Activated CD4-positive, alpha-beta memory T cell treated with anti-CD3 and anti-CD28 coated beads for 36 hours (primary cell): ENCODE measurements at regions not wholly inside any gene's neighbourhood (a gene's known extent, or its start where the extent isn't known, plus 50 kb on each side); places are given as distances from the start of the nearest gene placed in this dataset.
A peak's percentile ranks its signal among the peaks of the same experiment; 100 is the strongest.

ENCODE experiments used
- CTCF ChIA-PET: fragments of 350-600 bp; sonication (Branson Sonifier 250); formaldehyde crosslinking; loops from one replicate; lab custom pipeline; 2021; ENCODE audit warnings: antibody characterized with exemption, inconsistent platforms; lab: Charles Lee
- POLR2A ChIA-PET: fragments of 350-600 bp; sonication (Branson Sonifier 250); formaldehyde crosslinking; loops from one replicate; lab custom pipeline; 2021; ENCODE audit warnings: antibody characterized with exemption; lab: Charles Lee
- DNase-seq: peaks from one replicate; pipeline ENCODE4 v3.0.0-alpha.2; 2020
- H3K27ac Mint-ChIP-seq: one replicate; pipeline ENCODE4 v1.8.0; 2021; ENCODE audit warnings: mixed read lengths
- H3K27me3 Mint-ChIP-seq: one replicate; pipeline ENCODE4 v1.8.0; 2021; ENCODE audit warnings: mixed read lengths
- H3K36me3 Mint-ChIP-seq: one replicate; pipeline ENCODE4 v1.8.0; 2021; ENCODE audit warnings: mixed read lengths
- H3K4me1 Mint-ChIP-seq: one replicate; pipeline ENCODE4 v1.8.0; 2021; ENCODE audit warnings: low read depth, mixed read lengths
- H3K4me3 Mint-ChIP-seq: one replicate; pipeline ENCODE4 v1.8.0; 2021; ENCODE audit warnings: mild to moderate bottlenecking, mixed read lengths
- H3K9me3 Mint-ChIP-seq: one replicate; pipeline ENCODE4 v1.8.0; 2021; ENCODE audit warnings: mixed read lengths
- intact Hi-C: fragments of 100-400 bp; cut with micrococcal nuclease; formaldehyde crosslinking; loops from one replicate; pipeline ENCODE4 v1.15.1; 2023

DNA sequence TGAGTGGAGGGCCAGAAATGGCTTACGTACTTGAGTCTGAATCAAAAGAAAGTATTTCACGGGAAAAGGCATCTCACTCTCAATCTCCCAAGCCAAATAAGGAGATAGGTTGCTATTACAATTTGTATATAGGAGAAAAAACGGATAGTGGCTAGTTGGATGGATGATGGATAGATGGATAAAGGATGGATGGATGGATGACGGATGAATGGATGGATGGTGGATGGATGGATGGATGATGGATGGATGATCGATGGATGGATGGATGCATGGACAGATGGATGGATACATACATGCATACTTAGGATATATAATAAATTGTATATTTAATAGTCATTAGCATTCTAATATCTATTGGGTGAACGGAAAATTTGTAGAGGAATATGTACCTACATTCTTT lies 82.2 kb upstream of the NRP1 start:
- Mint-ChIP-seq H3K4me1 (peaks cover 2% of the 10 kb centered on the region), H3K27ac (no peak overlapping the region)
- intact Hi-C loops: loop anchor here (1.0 to 10.0 kb wide), 2 partner anchors 51 to 82 kb away; partner anchors contain the start of gene NRP1

DNA sequence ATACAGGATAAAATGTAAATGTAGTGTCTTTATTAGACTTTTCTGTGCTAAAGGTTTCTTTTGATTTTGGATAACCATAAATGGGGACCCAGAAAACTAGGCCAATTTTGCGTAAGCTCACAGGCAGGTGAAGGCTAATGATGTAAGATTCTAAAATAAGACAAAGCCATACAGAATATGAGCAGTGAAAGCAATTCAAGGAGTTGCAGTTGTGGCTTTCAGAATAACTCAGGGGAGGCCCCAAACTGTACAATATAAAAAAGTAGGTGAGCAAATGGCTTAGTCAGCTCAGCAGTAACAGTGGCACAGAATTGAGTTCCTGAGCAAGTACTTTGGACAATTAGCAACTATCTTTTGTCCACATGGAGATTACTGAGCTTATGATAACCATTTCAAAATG lies 81.7 kb upstream of the NRP1 start:
- intact Hi-C loops: loop anchor here (1.0 to 10.0 kb wide), 2 partner anchors 51 to 81 kb away; partner anchors contain the start of gene NRP1
- Mint-ChIP-seq H3K4me1 (peaks cover 2% of the 10 kb centered on the region), H3K9me3 (no peaks in the 10 kb centered on the region), H3K27ac (no peak overlapping the region), H3K4me3 (no peak overlapping the region), H3K27me3 (peaks cover 42% of the 10 kb centered on the region), H3K36me3 (no peaks in the 10 kb centered on the region)
- ChIA-PET POLR2A (no interaction called here), CTCF (no interaction called here)
- DNase-seq: no peak

More for the DNA sequence above, 82.2 kb upstream of the NRP1 start:
- POLR2A ChIA-PET: no interaction called here
- H3K4me3 Mint-ChIP-seq: no peak overlapping the region
- CTCF ChIA-PET: no interaction called here
- H3K36me3 Mint-ChIP-seq: no peaks in the 10 kb centered on the region
- no peak for DNase-seq
- H3K9me3 Mint-ChIP-seq: no peaks in the 10 kb centered on the region
- peaks cover 40% of the 10 kb centered on the region for H3K27me3 Mint-ChIP-seq

DNA sequence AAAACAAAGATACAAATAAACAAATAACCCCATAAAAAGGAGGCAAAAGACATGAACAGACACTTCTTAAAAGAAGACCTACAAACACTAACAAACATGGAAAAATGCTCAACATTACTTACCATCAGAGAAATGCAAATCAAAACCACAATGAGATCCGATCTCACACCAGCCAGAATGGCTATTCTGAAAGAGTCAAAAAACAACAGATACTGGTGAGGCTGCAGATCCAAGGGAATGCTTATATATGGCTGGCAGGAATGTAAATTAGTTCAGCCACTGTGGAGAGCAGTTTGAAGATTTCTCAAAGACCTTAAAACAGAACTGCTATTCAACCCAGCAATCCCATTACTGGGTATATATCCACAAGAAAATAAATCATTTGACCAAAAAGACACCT lies 80.4 kb upstream of the NRP1 start:
- peaks cover 2% of the 10 kb centered on the region for H3K4me1 Mint-ChIP-seq
- intact Hi-C loops: loop anchor here (10.0 kb wide), 1 partner anchor 80 kb away; the partner anchor contains the start of gene NRP1
- no peak for DNase-seq
- H3K9me3 Mint-ChIP-seq: no peaks in the 10 kb centered on the region
- H3K27ac Mint-ChIP-seq: no peak overlapping the region
- CTCF ChIA-PET: no interaction called here
- H3K36me3 Mint-ChIP-seq: no peaks in the 10 kb centered on the region
- no peak overlapping the region for H3K4me3 Mint-ChIP-seq
- POLR2A ChIA-PET: no interaction called here
- H3K27me3 Mint-ChIP-seq: peaks cover 45% of the 10 kb centered on the region

DNA sequence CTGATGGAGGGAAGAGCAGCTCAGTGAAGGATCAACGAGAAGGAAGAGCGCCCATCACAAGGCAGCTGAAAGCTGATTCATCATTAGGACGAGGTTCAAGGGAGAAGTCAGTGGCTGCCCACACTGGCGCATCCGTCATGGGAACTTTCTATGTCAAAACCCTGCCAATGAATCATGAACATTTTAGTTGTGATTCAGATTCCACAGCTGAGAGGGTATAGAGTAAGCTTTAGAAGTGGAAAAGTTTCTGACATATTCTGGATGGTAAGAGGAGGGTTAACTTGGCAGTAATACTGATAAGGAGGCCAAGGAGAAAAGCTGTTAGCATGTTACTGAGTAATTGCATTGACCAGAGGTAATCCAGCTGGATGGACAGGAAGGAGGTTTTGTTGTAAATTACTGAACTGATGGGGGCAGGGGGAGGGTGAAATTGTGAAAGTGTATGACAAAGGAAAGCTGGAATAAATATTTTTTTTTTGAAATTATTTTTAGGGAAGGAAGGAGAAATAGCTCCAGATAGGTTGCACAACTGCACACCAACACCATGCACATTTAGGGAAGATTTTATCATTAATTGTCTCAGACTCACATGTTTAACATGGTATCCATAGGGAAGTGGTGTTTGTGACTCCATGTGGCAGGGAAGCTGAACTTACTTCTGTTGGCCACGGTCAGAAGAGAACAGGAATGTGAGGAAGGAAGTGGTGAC lies 78.3 kb upstream of the NRP1 start:
- intact Hi-C loops: loop anchor here (10.0 kb wide), 1 partner anchor 78 kb away; the partner anchor contains the start of gene NRP1
- Mint-ChIP-seq H3K4me1 (peaks cover 2% of the 10 kb centered on the region), H3K4me3 (no peak overlapping the region), H3K27ac (no peak overlapping the region), H3K27me3 (peaks cover 41% of the 10 kb centered on the region), H3K36me3 (no peaks in the 10 kb centered on the region), H3K9me3 (no peaks in the 10 kb centered on the region)
- peak; percentile 36 for DNase-seq
- POLR2A ChIA-PET: no interaction called here
- CTCF ChIA-PET: no interaction called here

DNA sequence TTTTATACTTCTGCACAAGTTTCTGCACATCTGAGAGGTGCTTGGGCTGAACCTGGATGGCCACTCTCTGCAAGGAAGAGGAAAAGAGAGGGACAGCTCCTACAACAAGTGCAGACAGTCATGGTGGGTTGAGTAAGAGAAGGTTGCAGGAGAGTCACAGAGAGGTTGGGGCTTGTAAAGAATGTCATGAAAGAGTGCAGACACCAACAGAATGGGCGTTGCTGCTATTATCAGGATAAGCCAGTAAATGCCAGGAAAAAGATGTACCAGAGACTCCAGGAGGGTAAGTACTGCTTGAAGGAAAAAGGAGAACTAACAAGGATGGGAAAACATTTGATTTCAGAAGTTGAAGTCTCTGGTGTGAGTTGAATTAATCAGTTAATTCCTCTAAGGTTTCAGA lies 77.8 kb upstream of the NRP1 start:
- Mint-ChIP-seq H3K27me3 (peaks cover 44% of the 10 kb centered on the region), H3K4me3 (no peak overlapping the region), H3K4me1 (peaks cover 2% of the 10 kb centered on the region), H3K36me3 (no peaks in the 10 kb centered on the region), H3K27ac (no peak overlapping the region), H3K9me3 (no peaks in the 10 kb centered on the region)
- ChIA-PET CTCF (no interaction called here), POLR2A (no interaction called here)
- DNase-seq: no peak
- intact Hi-C loops: loop anchor here (10.0 kb wide), 1 partner anchor 77 kb away; the partner anchor contains the start of gene NRP1

DNA sequence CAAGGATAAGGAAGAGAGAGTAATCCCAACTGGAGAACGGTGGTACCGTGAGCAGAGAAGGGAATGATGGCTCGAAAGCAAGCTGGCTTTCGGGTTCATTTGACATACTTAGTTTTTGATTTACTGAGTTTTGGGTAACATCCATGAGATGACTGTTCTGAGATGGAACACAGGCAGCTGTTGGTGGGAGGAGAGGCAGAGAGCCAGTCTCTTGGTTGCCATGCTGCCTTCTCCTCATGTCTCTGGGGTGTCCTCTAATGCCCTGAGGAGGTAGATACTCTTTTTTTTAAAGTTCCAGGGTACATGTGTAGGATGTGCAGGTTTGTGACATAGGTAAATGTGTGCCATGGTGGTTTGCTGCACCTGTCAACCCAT lies 76.4 kb upstream of the NRP1 start:
- H3K36me3 Mint-ChIP-seq: no peaks in the 10 kb centered on the region
- no peak overlapping the region for H3K27ac Mint-ChIP-seq
- peaks cover 47% of the 10 kb centered on the region for H3K27me3 Mint-ChIP-seq
- ChIA-PET CTCF (no interaction called here), POLR2A (no interaction called here)
- H3K4me1 Mint-ChIP-seq: peaks cover 2% of the 10 kb centered on the region
- no peak overlapping the region for H3K4me3 Mint-ChIP-seq
- intact Hi-C loops: loop anchor here (10.0 kb wide), 1 partner anchor 76 kb away; the partner anchor contains the start of gene NRP1
- DNase-seq: no peak
- peaks cover 3% of the 10 kb centered on the region for H3K9me3 Mint-ChIP-seq

DNA sequence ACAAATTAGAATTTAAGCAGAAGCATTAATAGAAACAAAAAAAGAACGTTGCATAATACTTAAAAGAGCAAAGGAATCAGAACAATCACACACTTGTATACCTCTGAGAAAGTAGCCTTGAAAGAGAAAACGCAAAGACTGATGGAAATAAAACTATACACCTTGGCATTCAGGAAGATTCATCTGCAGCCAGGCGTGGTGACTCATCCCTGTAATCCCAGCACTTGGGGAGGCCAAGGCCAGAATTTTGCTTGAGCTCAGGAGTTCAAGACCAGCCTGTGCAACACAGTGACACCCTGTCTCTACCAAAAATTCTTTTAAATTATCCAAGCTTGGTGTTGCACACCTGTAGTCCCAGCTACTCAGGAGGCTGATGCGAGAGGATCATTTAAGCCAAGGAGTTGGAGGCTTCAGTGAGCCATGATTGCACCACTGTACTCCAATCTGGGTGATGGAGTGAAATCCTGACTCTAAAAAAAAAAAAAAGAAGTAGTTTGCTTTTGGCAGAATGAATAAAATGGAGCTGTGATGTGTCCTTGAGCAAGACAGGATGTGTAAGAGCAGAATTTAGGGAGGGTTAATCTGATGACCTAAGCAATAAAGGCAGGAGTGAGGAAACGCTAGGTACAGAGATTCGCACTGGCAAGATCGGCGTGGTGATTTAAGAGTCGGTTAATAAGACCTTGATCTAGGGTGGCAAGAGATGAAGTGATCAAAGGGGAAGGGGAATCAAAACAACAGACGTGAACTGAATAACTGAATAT lies 75.8 kb upstream of the NRP1 start:
- Mint-ChIP-seq H3K36me3 (no peaks in the 10 kb centered on the region), H3K9me3 (peaks cover 3% of the 10 kb centered on the region), H3K4me3 (no peak overlapping the region), H3K27me3 (peaks cover 47% of the 10 kb centered on the region), H3K27ac (no peak overlapping the region), H3K4me1 (peaks cover 2% of the 10 kb centered on the region)
- intact Hi-C loops: loop anchor here (10.0 kb wide), 1 partner anchor 75 kb away; the partner anchor contains the start of gene NRP1
- no peak for DNase-seq
- ChIA-PET CTCF (no interaction called here), POLR2A (no interaction called here)

DNA sequence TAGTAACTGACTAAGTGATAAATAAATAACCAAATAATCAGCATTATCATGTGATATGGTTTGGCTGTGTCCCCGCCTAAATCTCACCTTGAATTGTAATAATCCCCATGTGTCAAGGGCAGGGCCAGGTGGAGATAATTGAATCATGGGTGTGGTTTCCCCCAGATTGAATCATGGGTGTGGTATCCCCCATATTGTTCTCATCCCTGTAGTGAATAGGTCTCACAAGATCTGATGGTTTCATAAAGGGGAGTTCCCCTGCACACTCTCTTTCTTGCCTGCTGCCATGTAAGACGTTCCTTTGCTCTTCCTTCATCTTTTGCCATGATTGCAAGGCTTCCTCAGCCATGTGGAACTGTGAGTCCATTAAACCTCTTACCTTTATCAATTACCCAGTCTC lies 72.1 kb upstream of the NRP1 start:
- Mint-ChIP-seq H3K36me3 (no peaks in the 10 kb centered on the region), H3K27ac (no peak overlapping the region), H3K27me3 (peaks cover 44% of the 10 kb centered on the region), H3K9me3 (peaks cover 3% of the 10 kb centered on the region), H3K4me1 (no peaks in the 10 kb centered on the region), H3K4me3 (no peak overlapping the region)
- no peak for DNase-seq
- POLR2A ChIA-PET: no interaction called here
- intact Hi-C loops: no loop called here
- CTCF ChIA-PET: no interaction called here

DNA sequence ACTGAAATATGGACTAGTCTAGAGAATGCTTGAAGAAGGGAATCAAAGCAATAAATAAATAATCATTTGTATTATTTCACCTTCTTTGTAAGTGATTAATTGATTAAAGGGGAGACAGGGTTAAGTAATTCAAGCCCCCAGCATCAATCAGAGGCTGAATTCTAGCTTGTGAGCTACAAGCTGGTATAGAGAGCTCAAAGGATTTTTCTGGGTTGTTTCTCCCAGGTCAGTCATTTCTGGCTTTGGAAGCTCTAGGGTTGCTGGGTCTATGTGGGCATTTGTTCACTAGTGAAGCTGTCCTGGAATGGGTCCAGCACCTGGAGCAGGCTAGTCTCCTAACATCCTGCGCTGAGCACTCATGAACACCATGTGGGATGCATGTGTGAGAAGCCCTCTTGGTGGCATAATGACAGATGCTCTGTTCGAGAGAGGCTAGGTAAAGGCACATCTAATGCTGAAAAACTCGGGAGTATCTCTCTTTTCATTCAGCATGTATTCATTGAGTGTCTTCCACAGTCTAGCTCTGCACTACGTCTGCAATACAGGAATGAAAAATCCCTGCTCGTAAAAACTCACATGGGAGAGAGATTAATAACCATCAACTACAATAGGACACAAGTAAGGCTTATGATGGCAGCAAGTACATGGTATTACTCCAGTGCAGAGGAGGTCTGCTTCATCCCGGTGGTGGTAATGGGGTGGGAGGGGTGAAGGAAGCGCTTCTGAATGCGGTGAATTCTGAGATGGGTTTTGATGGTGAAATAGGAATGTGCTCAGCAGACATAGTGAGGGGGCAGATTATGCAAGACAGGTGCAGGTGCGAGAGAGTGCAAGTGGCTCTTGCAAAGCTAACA lies 68.0 kb upstream of the NRP1 start:
- no peaks in the 10 kb centered on the region for H3K36me3 Mint-ChIP-seq
- no peaks in the 10 kb centered on the region for H3K4me1 Mint-ChIP-seq
- intact Hi-C loops: no loop called here
- no peak overlapping the region for H3K4me3 Mint-ChIP-seq
- H3K9me3 Mint-ChIP-seq: peaks cover 7% of the 10 kb centered on the region
- H3K27ac Mint-ChIP-seq: no peak overlapping the region
- H3K27me3 Mint-ChIP-seq: peaks cover 32% of the 10 kb centered on the region
- POLR2A ChIA-PET: no interaction called here
- CTCF ChIA-PET: no interaction called here
- DNase-seq: no peak

DNA sequence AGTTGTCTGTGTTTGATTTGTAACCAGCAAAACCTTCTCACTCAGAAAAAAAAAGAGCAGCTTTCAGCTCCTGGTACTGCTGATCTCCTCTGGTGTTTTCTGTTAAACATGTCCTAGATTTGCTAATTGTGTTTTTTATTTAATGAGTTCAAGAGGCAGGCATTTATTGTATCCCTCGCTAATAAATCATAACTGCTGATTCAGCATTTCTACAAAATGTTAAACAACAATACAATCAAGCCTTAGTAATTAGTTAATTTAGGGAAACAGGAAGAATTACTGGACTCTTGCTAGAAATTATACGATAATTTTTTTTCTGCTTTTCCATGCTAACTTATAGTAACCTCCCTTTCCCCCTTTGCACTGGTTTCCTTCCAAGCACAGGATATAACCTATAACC lies 66.8 kb upstream of the NRP1 start:
- no peaks in the 10 kb centered on the region for H3K4me1 Mint-ChIP-seq
- CTCF ChIA-PET: no interaction called here
- no peaks in the 10 kb centered on the region for H3K36me3 Mint-ChIP-seq
- no peak overlapping the region for H3K27ac Mint-ChIP-seq
- H3K27me3 Mint-ChIP-seq: peaks cover 23% of the 10 kb centered on the region
- DNase-seq: no peak
- intact Hi-C loops: no loop called here
- POLR2A ChIA-PET: no interaction called here
- H3K4me3 Mint-ChIP-seq: no peak overlapping the region
- H3K9me3 Mint-ChIP-seq: peaks cover 15% of the 10 kb centered on the region

DNA sequence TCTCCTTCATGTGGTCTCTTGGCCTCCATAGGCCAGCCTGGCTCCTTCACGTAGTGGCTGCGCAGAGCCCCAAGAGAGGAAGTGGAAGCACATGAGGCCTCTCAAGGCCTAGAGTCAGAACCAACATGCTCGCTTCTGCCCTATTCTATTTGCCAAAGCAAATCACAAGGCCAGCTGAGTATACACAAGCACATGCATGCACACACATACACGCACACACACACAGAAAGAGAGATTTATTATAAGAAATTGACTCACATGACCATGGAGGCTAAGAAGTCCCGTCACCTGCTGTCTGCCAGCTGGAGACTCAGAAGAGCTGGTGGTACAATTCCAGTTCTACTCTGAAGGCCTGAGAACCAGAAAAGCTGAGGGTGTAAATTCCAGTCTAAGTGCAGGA lies 64.3 kb upstream of the NRP1 start:
- intact Hi-C loops: no loop called here
- no peaks in the 10 kb centered on the region for H3K36me3 Mint-ChIP-seq
- H3K4me1 Mint-ChIP-seq: no peaks in the 10 kb centered on the region
- no peak overlapping the region for H3K27ac Mint-ChIP-seq
- POLR2A ChIA-PET: no interaction called here
- CTCF ChIA-PET: no interaction called here
- H3K9me3 Mint-ChIP-seq: peaks cover 15% of the 10 kb centered on the region
- H3K4me3 Mint-ChIP-seq: no peak overlapping the region
- peaks cover 19% of the 10 kb centered on the region for H3K27me3 Mint-ChIP-seq
- no peak for DNase-seq

DNA sequence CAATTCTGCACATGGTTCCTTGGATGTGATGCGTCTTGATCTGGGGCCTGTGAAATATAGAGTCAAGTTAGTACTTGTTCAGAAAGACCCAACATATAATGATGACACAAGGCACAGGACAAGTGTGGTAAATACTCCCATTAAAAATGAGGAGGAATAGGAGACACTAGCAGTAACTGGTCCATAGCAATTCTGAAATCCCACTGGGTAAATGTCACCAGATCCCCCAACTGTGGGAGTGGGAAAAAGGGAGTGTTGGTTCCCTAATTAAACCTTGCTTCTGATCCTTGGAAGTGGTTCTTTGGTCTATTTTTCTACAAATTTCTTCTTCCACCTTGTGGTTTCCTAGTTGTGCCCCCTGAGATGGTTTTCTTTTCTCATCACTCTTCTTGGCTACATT lies 62.5 kb upstream of the NRP1 start:
- H3K4me3 Mint-ChIP-seq: no peak overlapping the region
- H3K27ac Mint-ChIP-seq: no peak overlapping the region
- H3K36me3 Mint-ChIP-seq: no peaks in the 10 kb centered on the region

More for the DNA sequence above, 62.5 kb upstream of the NRP1 start:
- Mint-ChIP-seq H3K9me3 (peaks cover 15% of the 10 kb centered on the region), H3K27me3 (peaks cover 13% of the 10 kb centered on the region), H3K4me1 (no peaks in the 10 kb centered on the region)
- POLR2A ChIA-PET: no interaction called here
- DNase-seq: no peak
- intact Hi-C loops: no loop called here
- CTCF ChIA-PET: no interaction called here
